K562 (cell line): ENCODE measurements at regions not wholly inside any gene's neighbourhood (a gene's known extent, or its start where the extent isn't known, plus 50 kb on each side); places are given as distances from the start of the nearest gene placed in this dataset.

Experiments
- ATAC-seq: fragments of 200-7000 bp; cut with Tn5 transposase; 3 replicates; pipeline ENCODE4 v1.9.1; 2020; ENCODE audit warnings: moderate library complexity
- BruUV-seq: library from RNA; stranded (reverse); fragments of 400-500 nt; replicated peaks from 2 replicates; lab custom pipeline; 2021; lab: Mats Ljungman, UMichigan
- CTCF ChIA-PET: fragments of 300-600 bp; formaldehyde crosslinking; extraction: SDS; loops from one replicate; lab custom pipeline; 2021; ENCODE audit warnings: low intra/inter-chr PET ratio; lab: Yijun Ruan, JAX
- POLR2A ChIA-PET: fragments of 300-600, 350-650 bp; sonication (Branson Sonifier 250); formaldehyde crosslinking; extraction: SDS; loops from one replicate; lab custom pipeline; 2021; ENCODE audit warnings: antibody characterized with exemption, inconsistent platforms; lab: Yijun Ruan, JAX
- DNase-seq, 4 experiments: peaks; one replicate each; pipeline versions ENCODE4 v3.0.0 to v3.0.0-alpha.2; 2011 to 2018; ENCODE audit warnings: low spot score in 3 of 4, mixed read lengths in 3 of 4; ENCODE audit errors: extremely low read depth in 1 of 4
- FAIRE-seq: peaks from 2 replicates; lab custom pipeline; 2011; peaks lifted over from hg19 to GRCh38; lab: Jason Lieb, UNC
- H2AFZ ChIP-seq: 2 replicates; pipeline ENCODE4 v1.6.0; 2011; ENCODE audit warnings: low read depth, low read length, control low read depth, inconsistent platforms
- H3K27ac ChIP-seq: fragments of 200-600 bp; 3 replicates; pipeline ENCODE4 v1.8.0; 2011; ENCODE audit warnings: low read depth, mild to moderate bottlenecking, control low read depth, inconsistent platforms, low read length, moderate library complexity, mixed read lengths; ENCODE audit errors: extremely low read depth
- H3K27me3 ChIP-seq, 2 experiments: fragments of 300-600 bp in 1 of 2; 2 replicates in 1 of 2; 3 replicates in 1 of 2; pipeline versions ENCODE4 v1.6.0 to v1.8.0; 2011; ENCODE audit warnings: inconsistent platforms in 2 of 2, low read length in 2 of 2, mild to moderate bottlenecking in 1 of 2, mixed read lengths in 1 of 2, moderate library complexity in 1 of 2; ENCODE audit not compliant: control insufficient read depth in 2 of 2, insufficient read depth in 2 of 2
- H3K36me3 ChIP-seq: fragments of 300-600 bp; 3 replicates; pipeline ENCODE4 v1.8.0; 2011; ENCODE audit warnings: mild to moderate bottlenecking, low read length, inconsistent platforms; ENCODE audit not compliant: control insufficient read depth, insufficient read depth
- H3K4me1 ChIP-seq, 2 experiments: fragments of 200-600 bp in 1 of 2; replicated peaks in 1 of 2; 2 replicates in 1 of 2; 3 replicates in 1 of 2; pipeline versions ENCODE4 v1.5.1 to v1.8.0; 2011; ENCODE audit warnings: inconsistent platforms in 2 of 2, low read length in 2 of 2, mild to moderate bottlenecking in 1 of 2, mixed read lengths in 1 of 2, moderate library complexity in 1 of 2; ENCODE audit not compliant: control insufficient read depth in 2 of 2, insufficient read depth in 2 of 2
- H3K4me2 ChIP-seq: 2 replicates; pipeline ENCODE4 v1.6.1; 2011; ENCODE audit warnings: low read length, control low read depth, inconsistent platforms, mixed read lengths; ENCODE audit not compliant: insufficient read depth
- H3K4me3 ChIP-seq: fragments of 200-600 bp; sonication (generic), shearing (Covaris generic); 2 replicates; pipeline ENCODE4 v1.5.1; 2016; ENCODE audit warnings: control low read depth, inconsistent platforms
- H3K79me2 ChIP-seq: fragments of 200-600 bp; 3 replicates; pipeline ENCODE4 v1.8.0; 2011; ENCODE audit warnings: low read length, inconsistent platforms; ENCODE audit not compliant: control insufficient read depth, insufficient read depth
- H3K9ac ChIP-seq, 2 experiments: 2 replicates each; pipeline versions ENCODE4 v1.6.0 to v1.6.1; 2011; ENCODE audit warnings: low read depth in 2 of 2, low read length in 2 of 2, control low read depth in 1 of 2, inconsistent platforms in 1 of 2, mild to moderate bottlenecking in 1 of 2, mixed read lengths in 1 of 2; ENCODE audit not compliant: insufficient read depth in 1 of 2
- H3K9me1 ChIP-seq: one replicate; pipeline ENCODE4 v1.6.0; 2011; ENCODE audit warnings: inconsistent platforms, mild to moderate bottlenecking, low read length, moderate library complexity; ENCODE audit not compliant: control insufficient read depth, insufficient read depth
- H3K9me3 ChIP-seq: replicated peaks from 2 replicates; pipeline ENCODE4 v1.5.1; 2011; ENCODE audit warnings: low read depth, low read length, inconsistent platforms; ENCODE audit not compliant: control insufficient read depth, insufficient read depth
- H4K20me1 ChIP-seq: replicated peaks from 2 replicates; pipeline ENCODE4 v1.6.1; 2011; ENCODE audit warnings: low read length, inconsistent platforms, mixed read lengths; ENCODE audit not compliant: control insufficient read depth, insufficient read depth
- ARHGAP35 ChIP-seq: fragments of 450-650 bp; IDR thresholded peaks from 2 replicates; pipeline ENCODE4 v1.6.1; 2018; ENCODE audit not compliant: partially characterized antibody
- FOXP1 ChIP-seq: sonication (generic); formaldehyde crosslinking; IDR thresholded peaks from 2 replicates; pipeline ENCODE4 v1.8.0; 2022; ENCODE audit warnings: mild to moderate bottlenecking, missing genetic modification reagents
- HNRNPUL1 ChIP-seq: fragments of 200-400 bp; formaldehyde crosslinking; IDR thresholded peaks from 2 replicates; pipeline ENCODE4 v1.6.1; 2017; ENCODE audit warnings: low read length
- NONO ChIP-seq, 2 experiments: fragments of 200-400 bp in 1 of 2; fragments of 450-650 bp in 1 of 2; formaldehyde crosslinking in 1 of 2; IDR thresholded peaks; 2 replicates each; pipeline ENCODE4 v1.6.1; 2017; ENCODE audit warnings: low read depth in 2 of 2, mild to moderate bottlenecking in 2 of 2, moderate library complexity in 2 of 2, low read length in 1 of 2
- PATZ1 ChIP-seq: fragments of 250-450 bp; sonication (Bioruptor Pico); IDR thresholded peaks from 2 replicates; pipeline ENCODE4 v1.5.0; 2020; ENCODE audit warnings: mild to moderate bottlenecking, borderline replicate concordance
- PRPF4 ChIP-seq: fragments of 200-400 bp; formaldehyde crosslinking; IDR thresholded peaks from one replicate; pipeline ENCODE4 v1.6.1; 2017; ENCODE audit warnings: low read length, low read depth, mild to moderate bottlenecking; ENCODE audit not compliant: insufficient read depth, poor library complexity, severe bottlenecking
- RCOR1 ChIP-seq, 2 experiments: IDR thresholded peaks; 2 replicates each; pipeline ENCODE4 v1.6.1; 2012; ENCODE audit warnings: low read depth in 2 of 2, low read length in 2 of 2, borderline replicate concordance in 1 of 2, improper control_type of control experiment in 1 of 2
- SRF ChIP-seq, 2 experiments: fragments of 250-450, 450-650 bp in 1 of 2; sonication (Bioruptor Pico) in 1 of 2; sonication (generic) in 1 of 2; formaldehyde crosslinking; IDR thresholded peaks; 2 replicates each; pipeline versions ENCODE4 v1.5.0 to v1.5.1; 2020 to 2022; ENCODE audit warnings: mild to moderate bottlenecking in 1 of 2, missing genetic modification reagents in 1 of 2
- ZKSCAN3 ChIP-seq: fragments of 250-450 bp; sonication (Bioruptor Pico); IDR thresholded peaks from 2 replicates; pipeline ENCODE4 v1.4.0; 2020
- WGBS: fragments of 100-300 bp; shearing (Covaris generic); methylation state at CpG from one replicate; pipeline ENCODE4 v1.1.6; 2016; ENCODE audit warnings: low coverage, mixed read lengths; ENCODE audit not compliant: insufficient coverage; ENCODE audit errors: missing lambda C conversion rate; 5-methylcytosine and 5-hydroxymethylcytosine counted together
- in situ Hi-C: fragments of 300-500 bp; cut with MboI; formaldehyde crosslinking; loops from 4 replicates; pipeline ENCODE4 v1.15.0; 2018; ENCODE audit warnings: inconsistent platforms, mixed read lengths
- intact Hi-C: fragments of 100-400 bp; cut with micrococcal nuclease; formaldehyde crosslinking; loops from 2 replicates; pipeline ENCODE4 v1.14.2; 2022
- TF ChIP-seq, protein P1 (sequence below): fragments of 200-600 bp; sonication (generic); IDR thresholded peaks from one replicate; pipeline ENCODE4 v1.6.1; 2012; ENCODE audit warnings: mild to moderate bottlenecking, low read depth, low read length, inconsistent platforms

DNA sequence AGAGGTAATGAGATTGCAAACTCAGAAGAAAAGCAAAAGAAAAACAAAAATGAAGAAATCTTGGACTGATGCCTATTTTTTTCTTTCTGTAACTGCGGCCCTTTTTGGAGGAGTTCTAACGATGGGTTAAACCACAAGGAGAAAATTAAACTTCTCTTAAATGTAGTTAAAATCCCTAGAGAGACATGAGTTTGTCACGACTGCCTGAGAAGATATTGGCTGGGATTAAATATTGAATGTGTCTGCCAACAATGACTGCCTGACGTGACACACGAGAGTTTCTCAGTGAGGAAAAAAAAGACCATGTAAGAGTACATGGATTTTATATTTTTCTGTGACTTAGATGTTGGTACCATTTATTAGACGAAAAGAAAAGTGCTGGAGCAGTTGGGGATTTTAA is 1013.4 kb downstream of the PCDH9 start:
- intact Hi-C loops (no loop called here), in situ Hi-C loops (no loop called here)
- no peaks in the 10 kb centered on the region for H4K20me1 ChIP-seq
- H3K4me1 ChIP-seq: no peaks in the 10 kb centered on the region; a peak in 1 of 5 replicates
- H3K9me3 ChIP-seq: no peaks in the 10 kb centered on the region
- H3K36me3 ChIP-seq: no peaks in the 10 kb centered on the region
- H3K9ac ChIP-seq: no peak overlapping the region
- FAIRE-seq (no peak), DNase-seq (no peak), ATAC-seq (no peak)
- H3K79me2 ChIP-seq: no peaks in the 10 kb centered on the region
- no peak overlapping the region for H3K4me3 ChIP-seq
- no peak overlapping the region for H3K4me2 ChIP-seq
- ChIA-PET POLR2A (no interaction called here), CTCF (no interaction called here)
- H3K27ac ChIP-seq: no peak overlapping the region
- H2AFZ ChIP-seq: no peak overlapping the region
- WGBS: 7% methylated on average over 4 of the region's 6 CpGs
- no TSS peak for BruUV-seq
- H3K9me1 ChIP-seq: no peaks in the 10 kb centered on the region
- H3K27me3 ChIP-seq: no peaks in the 10 kb centered on the region
- TF ChIP-seq ARHGAP35: no peak
- no peak for TF ChIP-seq PRPF4
- no peak for TF ChIP-seq FOXP1 (CRISPR knock-in tag)
- no peak for TF ChIP-seq SRF (CRISPR knock-in tag; IDR thresholded peaks at IDR 0.05)
- TF ChIP-seq PATZ1 (CRISPR knock-in tag): no peak
- no peak for TF ChIP-seq NONO (IDR thresholded peaks at IDR 0.05; ENCODE audit: low read depth in 2 of 2, low read length in 1 of 2)
- TF ChIP-seq HNRNPUL1: no peak
- TF ChIP-seq, protein P1, sequence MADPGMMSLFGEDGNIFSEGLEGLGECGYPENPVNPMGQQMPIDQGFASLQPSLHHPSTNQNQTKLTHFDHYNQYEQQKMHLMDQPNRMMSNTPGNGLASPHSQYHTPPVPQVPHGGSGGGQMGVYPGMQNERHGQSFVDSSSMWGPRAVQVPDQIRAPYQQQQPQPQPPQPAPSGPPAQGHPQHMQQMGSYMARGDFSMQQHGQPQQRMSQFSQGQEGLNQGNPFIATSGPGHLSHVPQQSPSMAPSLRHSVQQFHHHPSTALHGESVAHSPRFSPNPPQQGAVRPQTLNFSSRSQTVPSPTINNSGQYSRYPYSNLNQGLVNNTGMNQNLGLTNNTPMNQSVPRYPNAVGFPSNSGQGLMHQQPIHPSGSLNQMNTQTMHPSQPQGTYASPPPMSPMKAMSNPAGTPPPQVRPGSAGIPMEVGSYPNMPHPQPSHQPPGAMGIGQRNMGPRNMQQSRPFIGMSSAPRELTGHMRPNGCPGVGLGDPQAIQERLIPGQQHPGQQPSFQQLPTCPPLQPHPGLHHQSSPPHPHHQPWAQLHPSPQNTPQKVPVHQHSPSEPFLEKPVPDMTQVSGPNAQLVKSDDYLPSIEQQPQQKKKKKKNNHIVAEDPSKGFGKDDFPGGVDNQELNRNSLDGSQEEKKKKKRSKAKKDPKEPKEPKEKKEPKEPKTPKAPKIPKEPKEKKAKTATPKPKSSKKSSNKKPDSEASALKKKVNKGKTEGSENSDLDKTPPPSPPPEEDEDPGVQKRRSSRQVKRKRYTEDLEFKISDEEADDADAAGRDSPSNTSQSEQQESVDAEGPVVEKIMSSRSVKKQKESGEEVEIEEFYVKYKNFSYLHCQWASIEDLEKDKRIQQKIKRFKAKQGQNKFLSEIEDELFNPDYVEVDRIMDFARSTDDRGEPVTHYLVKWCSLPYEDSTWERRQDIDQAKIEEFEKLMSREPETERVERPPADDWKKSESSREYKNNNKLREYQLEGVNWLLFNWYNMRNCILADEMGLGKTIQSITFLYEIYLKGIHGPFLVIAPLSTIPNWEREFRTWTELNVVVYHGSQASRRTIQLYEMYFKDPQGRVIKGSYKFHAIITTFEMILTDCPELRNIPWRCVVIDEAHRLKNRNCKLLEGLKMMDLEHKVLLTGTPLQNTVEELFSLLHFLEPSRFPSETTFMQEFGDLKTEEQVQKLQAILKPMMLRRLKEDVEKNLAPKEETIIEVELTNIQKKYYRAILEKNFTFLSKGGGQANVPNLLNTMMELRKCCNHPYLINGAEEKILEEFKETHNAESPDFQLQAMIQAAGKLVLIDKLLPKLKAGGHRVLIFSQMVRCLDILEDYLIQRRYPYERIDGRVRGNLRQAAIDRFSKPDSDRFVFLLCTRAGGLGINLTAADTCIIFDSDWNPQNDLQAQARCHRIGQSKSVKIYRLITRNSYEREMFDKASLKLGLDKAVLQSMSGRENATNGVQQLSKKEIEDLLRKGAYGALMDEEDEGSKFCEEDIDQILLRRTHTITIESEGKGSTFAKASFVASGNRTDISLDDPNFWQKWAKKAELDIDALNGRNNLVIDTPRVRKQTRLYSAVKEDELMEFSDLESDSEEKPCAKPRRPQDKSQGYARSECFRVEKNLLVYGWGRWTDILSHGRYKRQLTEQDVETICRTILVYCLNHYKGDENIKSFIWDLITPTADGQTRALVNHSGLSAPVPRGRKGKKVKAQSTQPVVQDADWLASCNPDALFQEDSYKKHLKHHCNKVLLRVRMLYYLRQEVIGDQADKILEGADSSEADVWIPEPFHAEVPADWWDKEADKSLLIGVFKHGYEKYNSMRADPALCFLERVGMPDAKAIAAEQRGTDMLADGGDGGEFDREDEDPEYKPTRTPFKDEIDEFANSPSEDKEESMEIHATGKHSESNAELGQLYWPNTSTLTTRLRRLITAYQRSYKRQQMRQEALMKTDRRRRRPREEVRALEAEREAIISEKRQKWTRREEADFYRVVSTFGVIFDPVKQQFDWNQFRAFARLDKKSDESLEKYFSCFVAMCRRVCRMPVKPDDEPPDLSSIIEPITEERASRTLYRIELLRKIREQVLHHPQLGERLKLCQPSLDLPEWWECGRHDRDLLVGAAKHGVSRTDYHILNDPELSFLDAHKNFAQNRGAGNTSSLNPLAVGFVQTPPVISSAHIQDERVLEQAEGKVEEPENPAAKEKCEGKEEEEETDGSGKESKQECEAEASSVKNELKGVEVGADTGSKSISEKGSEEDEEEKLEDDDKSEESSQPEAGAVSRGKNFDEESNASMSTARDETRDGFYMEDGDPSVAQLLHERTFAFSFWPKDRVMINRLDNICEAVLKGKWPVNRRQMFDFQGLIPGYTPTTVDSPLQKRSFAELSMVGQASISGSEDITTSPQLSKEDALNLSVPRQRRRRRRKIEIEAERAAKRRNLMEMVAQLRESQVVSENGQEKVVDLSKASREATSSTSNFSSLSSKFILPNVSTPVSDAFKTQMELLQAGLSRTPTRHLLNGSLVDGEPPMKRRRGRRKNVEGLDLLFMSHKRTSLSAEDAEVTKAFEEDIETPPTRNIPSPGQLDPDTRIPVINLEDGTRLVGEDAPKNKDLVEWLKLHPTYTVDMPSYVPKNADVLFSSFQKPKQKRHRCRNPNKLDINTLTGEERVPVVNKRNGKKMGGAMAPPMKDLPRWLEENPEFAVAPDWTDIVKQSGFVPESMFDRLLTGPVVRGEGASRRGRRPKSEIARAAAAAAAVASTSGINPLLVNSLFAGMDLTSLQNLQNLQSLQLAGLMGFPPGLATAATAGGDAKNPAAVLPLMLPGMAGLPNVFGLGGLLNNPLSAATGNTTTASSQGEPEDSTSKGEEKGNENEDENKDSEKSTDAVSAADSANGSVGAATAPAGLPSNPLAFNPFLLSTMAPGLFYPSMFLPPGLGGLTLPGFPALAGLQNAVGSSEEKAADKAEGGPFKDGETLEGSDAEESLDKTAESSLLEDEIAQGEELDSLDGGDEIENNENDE: no peak
- TF ChIP-seq ZKSCAN3 (CRISPR knock-in tag): no peak
- no peak for TF ChIP-seq RCOR1 (IDR thresholded peaks at IDR 0.05; ENCODE audit: borderline replicate concordance in 1 of 2, low read depth in 2 of 2, low read length in 2 of 2)
